Mesothelial cell of epicardium (in vitro differentiated cells): ENCODE measurements at regions not wholly inside any gene's neighbourhood (a gene's known extent, or its start where the extent isn't known, plus 50 kb on each side); places are given as distances from the start of the nearest gene placed in this dataset.
A peak's percentile ranks its signal among the peaks of the same experiment; 100 is the strongest.

ENCODE experiments used
- DNase-seq, 2 experiments: peaks; one replicate each; pipeline ENCODE4 v3.0.0; 2021; ENCODE audit warnings: low spot score in 2 of 2; ENCODE audit not compliant: unreplicated experiment in 2 of 2
- H3K27ac Mint-ChIP-seq: 2 replicates; pipeline ENCODE4 v1.8.0; 2021; ENCODE audit warnings: mixed read lengths
- H3K27me3 Mint-ChIP-seq: 2 replicates; pipeline ENCODE4 v1.8.0; 2021; ENCODE audit warnings: low read depth, mixed read lengths
- H3K36me3 Mint-ChIP-seq: 2 replicates; pipeline ENCODE4 v1.8.0; 2021; ENCODE audit warnings: mixed read lengths
- H3K4me1 Mint-ChIP-seq: 2 replicates; pipeline ENCODE4 v1.8.0; 2021; ENCODE audit warnings: mixed read lengths
- H3K4me3 Mint-ChIP-seq: 2 replicates; pipeline ENCODE4 v1.8.0; 2021; ENCODE audit warnings: mild to moderate bottlenecking, moderate library complexity, mixed read lengths
- H3K9me3 Mint-ChIP-seq: 2 replicates; pipeline ENCODE4 v1.8.0; 2021; ENCODE audit warnings: mixed read lengths
- TF ChIP-seq, protein P1 (sequence below): fragments of 200-600 bp; sonication (generic); IDR thresholded peaks from one replicate; pipeline ENCODE4 v1.5.0; 2021; ENCODE audit warnings: antibody characterized with exemption; ENCODE audit not compliant: unreplicated experiment

DNA sequence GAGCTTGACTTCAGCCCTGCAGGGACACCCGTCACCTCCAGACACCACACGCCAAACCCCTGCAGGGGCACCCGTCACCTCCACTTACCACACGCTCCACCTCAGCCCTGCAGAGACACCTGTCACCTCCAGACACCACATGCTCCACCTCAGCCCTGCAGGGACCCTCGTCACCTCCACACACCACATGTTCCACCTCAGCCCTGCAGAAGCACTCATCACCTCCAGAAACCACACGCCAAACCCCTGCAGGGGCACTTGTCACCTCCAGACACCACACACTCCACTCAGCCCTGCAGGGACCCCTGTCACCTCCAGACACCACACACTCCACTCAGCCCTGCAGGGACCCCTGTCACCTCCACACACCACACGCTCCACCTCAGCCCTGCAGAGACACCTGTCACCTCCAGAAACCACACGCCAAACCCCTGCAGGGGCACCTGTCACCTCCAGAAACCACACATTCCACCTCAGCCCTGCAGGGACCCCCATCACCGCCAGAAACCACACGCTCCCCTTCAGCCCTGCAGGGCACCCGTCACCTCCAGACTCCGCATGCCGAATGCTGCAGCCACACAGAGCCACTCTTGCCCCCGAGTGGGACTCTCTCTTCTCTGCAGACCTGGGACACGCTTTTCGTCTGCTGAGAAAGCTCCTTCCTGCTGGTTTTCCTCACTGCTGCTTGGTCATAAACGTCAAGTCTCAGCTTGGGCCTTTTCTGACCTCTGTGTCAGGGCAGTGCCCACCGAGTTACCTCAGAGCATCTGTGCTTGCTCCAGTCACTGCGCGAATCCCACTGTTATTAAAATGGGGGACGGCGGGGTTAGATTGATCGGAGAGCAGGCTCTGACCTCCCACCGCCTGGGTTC is 77.5 kb upstream of the SALL3 start:
- no peak overlapping the region for H3K4me3 Mint-ChIP-seq
- TF ChIP-seq, protein P1, sequence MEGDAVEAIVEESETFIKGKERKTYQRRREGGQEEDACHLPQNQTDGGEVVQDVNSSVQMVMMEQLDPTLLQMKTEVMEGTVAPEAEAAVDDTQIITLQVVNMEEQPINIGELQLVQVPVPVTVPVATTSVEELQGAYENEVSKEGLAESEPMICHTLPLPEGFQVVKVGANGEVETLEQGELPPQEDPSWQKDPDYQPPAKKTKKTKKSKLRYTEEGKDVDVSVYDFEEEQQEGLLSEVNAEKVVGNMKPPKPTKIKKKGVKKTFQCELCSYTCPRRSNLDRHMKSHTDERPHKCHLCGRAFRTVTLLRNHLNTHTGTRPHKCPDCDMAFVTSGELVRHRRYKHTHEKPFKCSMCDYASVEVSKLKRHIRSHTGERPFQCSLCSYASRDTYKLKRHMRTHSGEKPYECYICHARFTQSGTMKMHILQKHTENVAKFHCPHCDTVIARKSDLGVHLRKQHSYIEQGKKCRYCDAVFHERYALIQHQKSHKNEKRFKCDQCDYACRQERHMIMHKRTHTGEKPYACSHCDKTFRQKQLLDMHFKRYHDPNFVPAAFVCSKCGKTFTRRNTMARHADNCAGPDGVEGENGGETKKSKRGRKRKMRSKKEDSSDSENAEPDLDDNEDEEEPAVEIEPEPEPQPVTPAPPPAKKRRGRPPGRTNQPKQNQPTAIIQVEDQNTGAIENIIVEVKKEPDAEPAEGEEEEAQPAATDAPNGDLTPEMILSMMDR: no peak
- peak in 1 of 2 experiments; percentile 28 for DNase-seq
- H3K27me3 Mint-ChIP-seq: peaks cover 31% of the 10 kb centered on the region
- H3K9me3 Mint-ChIP-seq: peaks cover 11% of the 10 kb centered on the region
- no peak overlapping the region for H3K27ac Mint-ChIP-seq
- no peaks in the 10 kb centered on the region for H3K4me1 Mint-ChIP-seq
- no peaks in the 10 kb centered on the region for H3K36me3 Mint-ChIP-seq

DNA sequence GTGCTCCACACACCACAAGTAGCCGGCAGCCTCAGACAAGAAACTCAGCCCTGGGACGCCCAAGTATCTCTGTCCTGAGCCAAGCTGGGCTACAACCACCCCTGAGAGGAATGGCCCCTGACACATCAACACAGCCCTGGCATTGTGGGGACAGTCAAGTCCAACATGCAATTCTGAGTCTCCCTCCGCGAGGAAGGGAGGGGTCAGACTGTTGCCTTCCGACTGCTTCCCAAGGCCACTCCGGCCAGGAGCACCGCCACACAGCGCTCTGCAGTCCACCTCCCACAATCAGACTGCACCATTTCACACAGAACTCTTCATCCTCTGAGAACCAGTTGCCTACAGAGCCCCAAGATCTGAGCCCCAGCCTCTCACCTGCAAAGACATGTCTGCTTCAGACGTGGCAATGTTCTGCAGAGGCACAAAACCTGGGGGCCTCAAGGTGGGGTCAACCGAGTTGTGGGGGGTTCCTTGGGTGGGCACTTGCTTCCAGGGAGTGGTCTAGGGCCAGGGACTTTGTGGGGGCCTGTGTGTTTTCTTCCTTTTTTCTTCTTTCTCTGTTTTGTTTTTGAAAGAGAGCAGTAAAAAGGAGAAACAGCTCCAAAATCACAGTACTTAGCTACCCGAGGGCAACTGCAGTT is 76.7 kb upstream of the SALL3 start:
- H3K36me3 Mint-ChIP-seq: no peaks in the 10 kb centered on the region
- peaks cover 6% of the 10 kb centered on the region for H3K9me3 Mint-ChIP-seq
- TF ChIP-seq, protein P1: no peak
- DNase-seq: peak in 1 of 2 experiments; percentile 24
- H3K4me1 Mint-ChIP-seq: no peaks in the 10 kb centered on the region
- peaks cover 34% of the 10 kb centered on the region for H3K27me3 Mint-ChIP-seq
- no peak overlapping the region for H3K27ac Mint-ChIP-seq
- no peak overlapping the region for H3K4me3 Mint-ChIP-seq

DNA sequence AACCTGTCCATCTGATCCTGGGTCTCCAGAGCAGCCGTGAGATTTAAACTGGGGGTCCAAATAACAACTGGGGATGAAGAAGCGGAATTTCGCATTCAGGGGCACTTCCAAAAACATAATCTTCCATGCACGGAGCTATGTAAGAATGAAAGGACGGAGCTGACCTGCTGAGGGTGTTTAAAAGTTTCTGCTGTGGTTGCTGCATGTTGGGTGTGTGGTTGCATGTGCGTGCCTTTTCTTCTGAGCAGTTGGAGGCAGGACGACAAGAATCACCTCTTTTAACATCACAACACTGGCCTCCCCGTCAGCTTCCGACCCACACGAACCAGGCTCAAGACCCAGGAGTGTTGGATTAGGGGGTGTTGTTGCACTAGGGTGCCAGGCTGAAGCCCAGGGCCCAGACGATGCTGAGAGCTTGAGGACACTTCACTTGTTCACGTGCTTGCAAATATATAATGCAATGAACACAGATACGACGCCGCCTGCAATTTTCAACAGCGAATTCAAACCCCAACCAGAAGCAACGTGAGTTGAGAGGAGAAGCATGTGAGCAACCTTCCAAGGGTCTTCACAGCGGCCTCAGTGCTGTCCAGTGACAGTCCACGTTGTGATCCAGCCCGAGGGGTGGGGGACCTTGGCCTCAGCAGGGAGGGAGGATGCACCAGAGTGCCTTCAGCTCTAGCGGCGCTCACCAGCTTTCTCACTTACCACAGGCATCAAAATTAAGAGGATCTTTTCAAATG is 76.0 kb upstream of the SALL3 start:
- H3K4me3 Mint-ChIP-seq: no peak overlapping the region
- DNase-seq: peak in 1 of 2 experiments; percentile 14
- TF ChIP-seq, protein P1: no peak
- H3K36me3 Mint-ChIP-seq: no peaks in the 10 kb centered on the region
- no peak overlapping the region for H3K27ac Mint-ChIP-seq
- peaks cover 5% of the 10 kb centered on the region for H3K9me3 Mint-ChIP-seq
- H3K27me3 Mint-ChIP-seq: peaks cover 39% of the 10 kb centered on the region
- no peaks in the 10 kb centered on the region for H3K4me1 Mint-ChIP-seq

DNA sequence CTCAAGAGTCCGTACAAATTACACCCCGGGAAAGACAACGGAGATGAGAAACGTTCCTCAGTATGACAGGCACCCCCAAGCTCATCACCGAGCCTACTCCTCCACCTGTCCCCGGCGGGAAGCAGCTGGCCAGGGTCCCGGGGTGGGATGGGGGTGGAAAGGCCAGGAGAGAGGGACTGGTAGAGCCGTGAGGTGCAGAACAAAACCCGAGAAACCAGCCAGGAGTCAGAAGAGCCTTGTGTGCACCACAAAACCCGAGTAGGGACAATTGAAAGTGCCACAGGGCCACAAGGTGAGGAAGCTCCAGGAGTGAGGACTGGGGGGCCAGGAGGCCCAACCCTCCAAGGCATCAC is 75.5 kb upstream of the SALL3 start:
- no peak overlapping the region for H3K27ac Mint-ChIP-seq
- TF ChIP-seq, protein P1: no peak
- peaks cover 42% of the 10 kb centered on the region for H3K27me3 Mint-ChIP-seq
- H3K4me1 Mint-ChIP-seq: no peaks in the 10 kb centered on the region
- no peaks in the 10 kb centered on the region for H3K36me3 Mint-ChIP-seq
- no peak overlapping the region for H3K4me3 Mint-ChIP-seq
- DNase-seq: peak in 1 of 2 experiments; percentile 11
- H3K9me3 Mint-ChIP-seq: peaks cover 5% of the 10 kb centered on the region

DNA sequence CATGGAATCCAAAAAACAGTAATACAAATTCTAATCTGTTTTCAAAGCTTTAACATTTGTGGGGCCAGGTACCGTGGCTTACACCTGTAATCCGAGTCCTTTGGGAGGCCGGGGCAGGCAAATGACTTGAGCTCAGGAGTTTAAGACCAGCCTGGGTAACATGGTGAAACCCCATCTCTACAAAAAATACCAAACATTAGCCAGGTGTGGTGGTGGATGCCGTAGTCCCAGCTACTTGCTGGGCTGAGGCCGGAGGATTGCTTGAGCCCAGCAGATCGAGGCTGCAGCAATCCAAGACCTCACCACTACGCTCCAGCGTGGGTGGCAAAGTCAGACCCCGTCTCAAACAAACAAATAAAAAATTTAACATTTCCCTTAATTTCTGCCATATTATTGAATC is 74.3 kb upstream of the SALL3 start:
- Mint-ChIP-seq H3K4me3 (no peak overlapping the region), H3K27me3 (peaks cover 41% of the 10 kb centered on the region), H3K9me3 (peaks cover under 1% of the 10 kb centered on the region), H3K27ac (no peak overlapping the region), H3K4me1 (no peaks in the 10 kb centered on the region), H3K36me3 (no peaks in the 10 kb centered on the region)
- no peak for DNase-seq
- TF ChIP-seq, protein P1: no peak
